ENCODE measurements at regions not wholly inside any gene's neighbourhood (a gene's known extent, or its start where the extent isn't known, plus 50 kb on each side); places are given as distances from the start of the nearest gene placed in this dataset.

GRCh38 chr2:194382221-194382620, 1274.8 kb upstream of the SLC39A10 start:
- Histone ChIP-seq H3F3A (replicated peaks; ENCODE audit: insufficient read depth) (no peaks in the 10 kb centered on the region), H2AFZ (ENCODE audit: low read depth) (no peak overlapping the region), H3K27me3 (ENCODE audit: insufficient read depth) (no peaks in the 10 kb centered on the region), H3K9ac (no peak overlapping the region), H3K4me3 (ENCODE audit: low read depth in 2 of 2, low read length in 1 of 2) (no peak overlapping the region), H3K9me3 (peaks cover 17% of the 10 kb centered on the region; the same call in 1 of the 2 replicates), H4K20me1 (ENCODE audit: insufficient read depth) (no peaks in the 10 kb centered on the region), H3K4me1 (ENCODE audit: control insufficient read depth in 1 of 2, insufficient read depth in 2 of 2, low read depth in 1 of 2, low read length in 1 of 2) (no peaks in the 10 kb centered on the region), H3K27ac (ENCODE audit: low read depth in 2 of 2, low read length in 1 of 2) (no peak overlapping the region), H3K36me3 (replicated peaks in 1 of 2; ENCODE audit: control insufficient read depth in 1 of 2, insufficient read depth in 2 of 2, low read length in 1 of 2) (no peaks in the 10 kb centered on the region), H3K4me2 (no peak overlapping the region), H3K9me2 (no peaks in the 10 kb centered on the region), H3K79me2 (ENCODE audit: insufficient read depth) (no peaks in the 10 kb centered on the region)
- TF ChIP-seq JUND (IDR thresholded peaks at IDR 0.05) (no peak), USF2 (IDR thresholded peaks at IDR 0.05; ENCODE audit: borderline replicate concordance, low read depth, low read length) (no peak), TCF12 (IDR thresholded peaks at IDR 0.05) (no peak), FOSL2 (IDR thresholded peaks at IDR 0.05; ENCODE audit: borderline replicate concordance, low read depth) (no peak), CHD2 (IDR thresholded peaks at IDR 0.05; ENCODE audit: low read length, partially characterized antibody) (no peak), YY1 (IDR thresholded peaks at IDR 0.05; ENCODE audit: low read depth) (no peak), REST (IDR thresholded peaks at IDR 0.05; ENCODE audit: low read depth, low read length) (no peak), RXRA (IDR thresholded peaks at IDR 0.05; ENCODE audit: borderline replicate concordance, low read depth) (no peak), EZH2phosphoT487 (IDR thresholded peaks at IDR 0.05; ENCODE audit: borderline replicate concordance, low read depth) (no peak), POLR2AphosphoS5 (IDR thresholded peaks at IDR 0.05; ENCODE audit: low read depth, low read length) (no peak), MEF2A (IDR thresholded peaks at IDR 0.05; ENCODE audit: borderline replicate concordance, low read depth) (no peak), TAF1 (IDR thresholded peaks at IDR 0.05; ENCODE audit: borderline replicate concordance, low read depth, low read length) (no peak)
- TF ChIP-seq, protein P1, sequence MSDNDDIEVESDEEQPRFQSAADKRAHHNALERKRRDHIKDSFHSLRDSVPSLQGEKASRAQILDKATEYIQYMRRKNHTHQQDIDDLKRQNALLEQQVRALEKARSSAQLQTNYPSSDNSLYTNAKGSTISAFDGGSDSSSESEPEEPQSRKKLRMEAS (IDR thresholded peaks at IDR 0.05; ENCODE audit: low read depth), result no peak
- ChIA-PET POLR2A (no interaction called here), CTCF (no interaction called here)
- DNase-seq, result no peak

DNA sequence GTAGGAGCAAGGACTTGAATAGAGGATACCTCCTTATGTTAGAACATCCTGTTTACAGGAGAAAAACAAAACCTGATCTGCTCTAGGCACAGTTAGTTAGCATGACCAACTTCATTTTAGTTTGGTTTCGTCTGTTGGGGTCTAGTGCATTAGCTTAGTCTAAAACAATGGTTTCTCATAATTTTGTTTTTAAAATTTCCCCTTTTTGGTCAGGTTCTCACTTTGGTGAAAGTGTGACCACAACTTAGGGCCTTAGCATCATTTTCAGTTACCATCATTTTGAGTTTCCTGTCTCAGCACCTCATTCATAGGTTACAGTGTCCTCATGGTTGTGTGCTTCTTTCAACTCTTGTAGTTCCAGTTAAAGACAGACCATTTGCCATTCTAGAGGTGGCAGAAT, 1277.0 kb upstream of the SLC39A10 start:
- Histone ChIP-seq H3K27ac (ENCODE audit: low read depth in 2 of 2, low read length in 1 of 2) (no peak overlapping the region), H3K4me2 (no peak overlapping the region), H3K4me1 (ENCODE audit: control insufficient read depth in 1 of 2, insufficient read depth in 2 of 2, low read depth in 1 of 2, low read length in 1 of 2) (no peaks in the 10 kb centered on the region), H3K9me2 (no peaks in the 10 kb centered on the region), H3K36me3 (replicated peaks in 1 of 2; ENCODE audit: control insufficient read depth in 1 of 2, insufficient read depth in 2 of 2, low read length in 1 of 2) (no peaks in the 10 kb centered on the region), H4K20me1 (ENCODE audit: insufficient read depth) (no peaks in the 10 kb centered on the region), H3K79me2 (ENCODE audit: insufficient read depth) (no peaks in the 10 kb centered on the region), H3K9ac (no peak overlapping the region), H2AFZ (ENCODE audit: low read depth) (no peak overlapping the region), H3K4me3 (ENCODE audit: low read depth in 2 of 2, low read length in 1 of 2) (no peak overlapping the region), H3F3A (replicated peaks; ENCODE audit: insufficient read depth) (no peaks in the 10 kb centered on the region), H3K9me3 (peaks cover 17% of the 10 kb centered on the region; the same call in 1 of the 2 replicates), H3K27me3 (ENCODE audit: insufficient read depth) (no peaks in the 10 kb centered on the region)
- POLR2A ChIA-PET, result no interaction called here
- CTCF ChIA-PET, result no interaction called here
- DNase-seq, result no peak
- WGBS (ENCODE audit: low lambda C conversion rate), result 0% methylated on average over 1 of the region's 1 CpG
- TF ChIP-seq TEAD4 (IDR thresholded peaks at IDR 0.05; ENCODE audit: borderline replicate concordance, insufficient read depth), result no peak
- TF ChIP-seq MXI1 (IDR thresholded peaks at IDR 0.05; ENCODE audit: low read depth, low read length), result no peak
- TF ChIP-seq TCF12 (IDR thresholded peaks at IDR 0.05), result no peak
- TF ChIP-seq ELF1 (IDR thresholded peaks at IDR 0.05), result no peak
- TF ChIP-seq CHD2 (IDR thresholded peaks at IDR 0.05; ENCODE audit: low read length, partially characterized antibody), result no peak
- no peak for TF ChIP-seq SMC3 (IDR thresholded peaks at IDR 0.05; ENCODE audit: low read depth, low read length)
- TF ChIP-seq CTCF (IDR thresholded peaks at IDR 0.05), result no peak
- no peak for TF ChIP-seq POLR2AphosphoS5 (IDR thresholded peaks at IDR 0.05; ENCODE audit: low read depth, low read length)
- TF ChIP-seq RCOR1 (IDR thresholded peaks at IDR 0.05; ENCODE audit: low read length), result no peak
- TF ChIP-seq GABPA (IDR thresholded peaks at IDR 0.05; ENCODE audit: low read depth), result no peak
- TF ChIP-seq, protein P2, sequence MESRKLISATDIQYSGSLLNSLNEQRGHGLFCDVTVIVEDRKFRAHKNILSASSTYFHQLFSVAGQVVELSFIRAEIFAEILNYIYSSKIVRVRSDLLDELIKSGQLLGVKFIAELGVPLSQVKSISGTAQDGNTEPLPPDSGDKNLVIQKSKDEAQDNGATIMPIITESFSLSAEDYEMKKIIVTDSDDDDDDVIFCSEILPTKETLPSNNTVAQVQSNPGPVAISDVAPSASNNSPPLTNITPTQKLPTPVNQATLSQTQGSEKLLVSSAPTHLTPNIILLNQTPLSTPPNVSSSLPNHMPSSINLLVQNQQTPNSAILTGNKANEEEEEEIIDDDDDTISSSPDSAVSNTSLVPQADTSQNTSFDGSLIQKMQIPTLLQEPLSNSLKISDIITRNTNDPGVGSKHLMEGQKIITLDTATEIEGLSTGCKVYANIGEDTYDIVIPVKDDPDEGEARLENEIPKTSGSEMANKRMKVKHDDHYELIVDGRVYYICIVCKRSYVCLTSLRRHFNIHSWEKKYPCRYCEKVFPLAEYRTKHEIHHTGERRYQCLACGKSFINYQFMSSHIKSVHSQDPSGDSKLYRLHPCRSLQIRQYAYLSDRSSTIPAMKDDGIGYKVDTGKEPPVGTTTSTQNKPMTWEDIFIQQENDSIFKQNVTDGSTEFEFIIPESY (IDR thresholded peaks at IDR 0.05; ENCODE audit: borderline replicate concordance, low read depth), result no peak
- TF ChIP-seq, protein P1 (IDR thresholded peaks at IDR 0.05; ENCODE audit: low read depth), result no peak
